Skin epidermis (tissue), 12 donors: ENCODE measurements at regions not wholly inside any gene's neighbourhood (a gene's known extent, or its start where the extent isn't known, plus 50 kb on each side); places are given as distances from the start of the nearest gene placed in this dataset.
"Not testable (repeated sequence)": the region's sequence is repeated elsewhere in the genome, so short reads cannot be mapped to it uniquely, and the experiment has no call there.

ENCODE experiments used
- H3K27ac ChIP-seq, 21 experiments: fragments of 200-600 bp; sonication (generic) in 11 of 21; one replicate each; pipeline ENCODE4 v1.5.0; 2020; ENCODE audit warnings: mild to moderate bottlenecking in 3 of 21, inconsistent platforms in 2 of 21, moderate library complexity in 2 of 21
- H3K4me3 ChIP-seq, 7 experiments: fragments of 200-600 bp; sonication (generic) in 2 of 7; one replicate each; pipeline ENCODE4 v1.5.0; 2020; ENCODE audit warnings: inconsistent platforms in 2 of 7, mild to moderate bottlenecking in 2 of 7, moderate library complexity in 1 of 7

DNA sequence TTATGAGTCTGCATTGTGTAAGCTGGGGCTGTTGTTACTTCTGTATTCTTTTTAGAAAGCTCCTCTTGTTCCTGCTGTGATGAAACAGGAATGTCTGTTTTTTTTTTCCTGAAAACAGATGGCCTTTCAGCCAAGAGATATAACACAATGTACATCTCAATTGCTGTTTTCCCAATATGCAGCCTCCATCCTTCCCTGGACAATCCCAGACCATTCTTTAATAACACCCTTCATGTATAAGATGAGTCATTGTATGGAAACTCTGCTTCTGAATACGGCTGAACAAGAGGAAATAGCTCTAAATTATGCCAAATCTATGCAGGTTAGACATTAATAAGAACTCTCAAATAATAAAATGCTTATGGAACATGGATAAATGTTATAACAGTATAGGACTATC lies 60.2 kb upstream of the LRRC4C start:
- H3K27ac ChIP-seq, result no peak overlapping the region
- no peak overlapping the region for H3K4me3 ChIP-seq

DNA sequence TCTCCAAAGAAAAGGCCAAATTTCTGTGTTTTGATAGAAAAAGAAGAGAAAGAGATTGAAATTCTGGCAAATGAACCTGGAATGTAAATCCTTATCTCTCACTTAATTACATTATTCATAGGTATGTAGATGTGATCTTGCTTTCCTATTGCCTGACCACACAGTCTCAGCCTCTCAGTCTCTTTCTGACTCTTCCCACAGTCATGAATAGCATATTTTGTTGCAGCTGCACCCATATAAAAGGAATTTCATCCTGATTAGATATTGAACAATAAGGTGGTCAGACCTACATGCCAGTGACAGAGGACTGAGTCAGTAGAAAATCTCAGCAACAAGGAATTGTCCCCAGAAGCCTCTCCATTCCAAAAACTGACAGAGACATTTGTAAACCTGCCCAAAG lies 62.9 kb upstream of the LRRC4C start:
- no peak overlapping the region for H3K4me3 ChIP-seq
- H3K27ac ChIP-seq, result no peak overlapping the region

DNA sequence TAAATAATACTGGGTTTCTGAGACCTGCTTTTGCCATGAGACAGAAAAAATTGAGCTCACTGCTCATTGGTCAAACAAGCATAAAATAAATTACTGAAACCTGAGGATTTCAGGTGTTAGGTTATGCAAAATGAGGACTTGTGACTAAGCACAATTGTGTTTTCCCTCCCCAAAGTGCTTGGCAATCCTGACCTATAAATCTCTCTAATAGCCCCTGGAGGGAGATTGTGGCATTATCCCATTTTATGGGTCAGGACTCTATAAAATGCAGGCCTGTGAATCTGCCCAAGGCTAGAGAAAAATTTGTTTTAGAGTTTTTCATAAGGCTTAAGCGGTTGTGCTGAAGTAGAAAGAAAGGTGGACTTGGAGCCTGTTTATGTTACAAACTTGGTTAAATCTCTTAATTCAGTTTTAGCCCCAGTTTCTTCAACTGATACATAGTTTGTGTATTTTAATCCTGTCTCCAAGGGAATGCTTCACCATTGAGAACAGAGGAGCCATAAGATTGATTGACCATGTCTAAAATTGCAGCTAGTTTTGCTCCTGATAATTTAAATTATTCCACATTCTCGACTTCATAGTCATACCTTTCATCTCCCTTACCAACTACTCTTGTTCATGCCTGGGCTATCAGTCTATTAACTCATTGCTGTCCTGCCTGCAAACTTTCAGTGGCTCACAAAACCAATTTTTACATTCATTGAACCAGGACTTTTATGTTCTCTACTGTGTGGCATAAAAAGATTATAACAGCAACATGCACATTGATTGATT lies 63.6 kb upstream of the LRRC4C start:
- Histone ChIP-seq H3K27ac (no peak overlapping the region), H3K4me3 (no peak overlapping the region)

DNA sequence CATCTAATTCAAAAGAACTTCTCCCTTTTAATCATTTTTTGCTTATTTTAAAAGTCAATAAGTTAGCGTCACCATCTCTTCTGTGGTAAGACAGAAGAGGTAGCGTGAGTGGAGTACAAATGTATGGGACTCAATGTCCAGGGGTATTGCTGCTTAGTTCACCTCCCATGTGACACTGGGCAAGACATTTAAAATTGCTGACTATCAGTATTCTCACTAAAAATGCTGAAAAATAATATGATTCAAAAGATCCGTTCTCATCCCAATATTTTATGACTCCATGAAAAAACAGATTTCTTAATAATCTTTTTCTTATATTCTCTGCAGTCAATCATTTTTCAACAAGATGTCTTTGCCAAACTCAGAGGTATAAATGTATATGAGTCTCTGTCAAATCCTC lies 68.1 kb upstream of the LRRC4C start:
- Histone ChIP-seq H3K27ac (no peak overlapping the region), H3K4me3 (no peak overlapping the region)

DNA sequence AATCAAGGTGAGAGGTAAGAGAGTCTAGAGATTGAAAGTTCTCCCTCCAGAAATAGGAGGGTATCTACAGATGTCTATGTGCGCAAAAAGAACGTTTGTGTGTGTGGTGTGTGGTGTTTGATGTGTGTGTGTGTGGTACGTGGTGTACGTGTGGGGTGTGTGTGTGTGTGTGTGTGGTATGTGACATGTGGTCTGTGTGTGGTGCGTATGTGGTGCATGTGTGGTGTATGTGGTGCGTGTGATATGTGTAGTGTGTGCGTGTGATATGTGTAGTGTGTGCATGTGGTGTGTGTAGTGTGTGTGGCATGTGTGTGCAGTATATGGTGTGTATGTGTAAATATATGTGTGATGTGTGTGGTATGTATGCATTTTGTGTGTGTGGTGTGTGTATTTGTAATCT lies 73.0 kb upstream of the LRRC4C start:
- Histone ChIP-seq H3K27ac (no peak overlapping the region), H3K4me3 (no peak overlapping the region)

DNA sequence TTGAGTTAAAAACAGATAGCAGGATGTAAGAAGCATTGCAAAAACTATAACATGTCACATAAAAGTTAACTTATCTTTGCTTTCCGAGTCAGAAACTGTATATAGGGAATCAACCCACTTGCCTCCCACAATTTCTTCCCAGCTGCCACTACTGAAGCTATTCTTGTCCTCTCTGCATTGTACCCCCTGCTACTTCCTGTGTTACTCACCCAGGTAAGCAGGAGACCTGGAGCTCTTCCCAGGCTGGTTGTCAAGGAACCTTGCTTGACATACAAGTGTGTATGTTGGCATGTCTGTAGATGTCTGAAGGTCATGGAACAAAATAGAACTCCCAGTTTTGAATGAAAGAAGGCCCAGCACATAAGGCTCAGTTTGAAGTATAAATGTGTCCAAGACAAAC lies 74.3 kb upstream of the LRRC4C start:
- Histone ChIP-seq H3K4me3 (no peak overlapping the region), H3K27ac (no peak overlapping the region)

DNA sequence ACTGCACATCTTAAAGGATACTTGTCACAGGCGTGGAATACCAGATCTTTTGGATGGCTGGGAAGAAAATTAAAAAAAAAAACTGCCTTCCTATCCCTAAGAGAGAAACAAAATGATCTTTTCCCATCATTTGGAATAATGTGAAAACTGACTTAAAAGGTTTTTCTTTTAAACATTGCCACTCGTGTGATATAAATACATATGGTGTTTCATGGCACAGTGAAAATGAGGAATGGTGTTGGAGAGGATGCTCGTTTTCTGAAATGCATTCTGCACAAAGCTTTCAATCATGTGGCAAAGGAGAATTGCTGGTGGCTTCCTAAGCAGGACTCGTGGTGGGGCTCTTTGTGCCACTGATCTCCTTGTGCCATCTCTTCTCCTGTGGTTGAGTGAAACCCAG lies 74.9 kb upstream of the LRRC4C start:
- Histone ChIP-seq H3K4me3 (no peak overlapping the region), H3K27ac (no peak overlapping the region)

DNA sequence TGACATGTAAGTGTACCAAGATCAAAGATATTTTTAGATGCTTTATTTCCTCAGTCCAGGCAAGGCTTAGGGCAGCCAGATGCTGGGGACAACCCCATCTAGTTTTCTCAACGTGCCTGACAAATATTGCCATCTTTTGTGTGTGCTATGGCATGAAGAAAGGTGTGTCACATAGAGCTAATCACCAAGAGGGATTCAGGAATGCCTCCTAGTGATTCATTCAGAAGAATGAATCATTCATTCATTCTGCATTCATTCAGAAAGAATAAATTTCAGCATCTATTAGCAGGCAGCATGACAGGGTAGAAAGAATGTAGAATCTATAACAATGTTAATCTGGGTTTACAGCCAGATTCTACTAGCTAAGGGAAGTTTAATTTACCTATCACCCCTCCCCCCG lies 75.4 kb upstream of the LRRC4C start:
- Histone ChIP-seq H3K4me3 (no peak overlapping the region), H3K27ac (no peak overlapping the region)

DNA sequence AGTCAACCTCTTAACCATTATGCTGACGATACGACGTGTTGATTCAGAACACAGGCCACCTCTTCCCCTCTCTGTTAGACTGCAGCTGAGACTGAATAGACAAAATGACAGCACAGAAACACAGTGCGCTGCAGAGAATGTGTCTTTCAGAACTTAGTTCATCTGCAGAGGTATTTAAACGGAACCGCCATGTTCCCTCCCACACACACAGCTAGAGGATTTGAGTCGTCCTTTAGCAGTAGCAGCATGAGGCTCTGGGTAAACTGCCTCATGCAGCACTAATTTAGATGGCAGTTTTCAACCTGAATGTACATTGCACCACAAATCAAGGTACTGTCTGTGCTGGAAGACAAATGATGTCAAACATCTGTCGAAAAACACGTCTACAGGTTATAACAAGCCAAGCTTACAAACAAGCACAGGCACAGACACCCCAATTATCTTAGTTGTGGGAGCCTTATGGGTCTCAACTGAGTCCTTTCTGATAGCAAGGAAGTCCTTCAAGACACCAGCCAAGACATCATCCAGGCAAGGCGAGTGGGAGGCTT lies 76.6 kb upstream of the LRRC4C start:
- H3K27ac ChIP-seq, result no peak overlapping the region
- H3K4me3 ChIP-seq, result no peak overlapping the region

DNA sequence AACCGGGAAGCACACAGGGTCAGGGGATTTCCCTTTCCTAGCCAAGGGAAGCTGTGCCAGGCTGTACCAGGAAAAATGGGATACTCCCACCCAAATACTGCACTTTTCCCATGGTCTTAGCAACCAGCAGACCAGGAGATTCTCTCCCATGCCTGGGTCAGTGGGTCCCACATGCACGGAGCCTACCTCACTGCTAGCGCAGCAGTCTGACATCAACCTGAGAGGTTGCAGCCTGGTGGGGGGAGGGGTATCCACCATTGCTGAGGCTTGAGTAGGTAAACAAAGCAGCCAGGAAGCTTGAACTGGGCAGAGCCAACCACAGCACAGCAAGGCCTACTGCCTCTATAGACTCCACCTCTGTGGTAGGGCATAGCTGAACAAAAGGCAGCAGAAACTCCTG lies 85.5 kb upstream of the LRRC4C start:
- H3K4me3 ChIP-seq, H3K27ac ChIP-seq: not testable (repeated sequence)

DNA sequence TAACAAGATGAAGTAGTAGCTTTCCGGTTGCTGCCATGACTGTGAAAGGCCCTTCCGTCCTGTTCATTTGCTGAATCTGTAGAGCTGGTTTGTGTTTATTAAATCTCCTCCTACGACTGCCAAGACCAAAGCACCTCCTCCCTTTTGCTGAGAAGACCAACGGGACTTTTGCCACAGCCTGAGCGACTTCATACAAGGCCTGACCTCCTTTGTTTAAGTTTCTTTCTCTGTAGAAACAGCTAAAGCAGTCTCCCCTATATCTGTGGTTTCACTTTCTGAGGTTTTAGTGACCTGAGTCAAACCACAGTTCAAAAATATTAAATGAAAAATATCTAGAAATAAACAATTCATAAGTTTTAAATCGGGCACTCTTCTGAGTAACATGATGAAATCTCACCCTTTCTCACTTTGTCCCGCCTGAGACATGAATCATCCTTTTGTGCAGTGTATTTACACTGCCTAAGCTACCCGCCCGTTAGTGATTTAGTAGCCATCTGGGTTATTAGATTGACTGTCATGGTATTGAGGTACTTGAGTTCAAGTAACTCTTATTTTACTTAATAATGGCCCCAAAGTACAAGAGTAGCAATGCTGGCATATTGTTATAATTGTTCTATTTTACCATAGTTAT lies 119.1 kb upstream of the LRRC4C start:
- Histone ChIP-seq H3K27ac (no peak overlapping the region), H3K4me3 (no peak overlapping the region)

DNA sequence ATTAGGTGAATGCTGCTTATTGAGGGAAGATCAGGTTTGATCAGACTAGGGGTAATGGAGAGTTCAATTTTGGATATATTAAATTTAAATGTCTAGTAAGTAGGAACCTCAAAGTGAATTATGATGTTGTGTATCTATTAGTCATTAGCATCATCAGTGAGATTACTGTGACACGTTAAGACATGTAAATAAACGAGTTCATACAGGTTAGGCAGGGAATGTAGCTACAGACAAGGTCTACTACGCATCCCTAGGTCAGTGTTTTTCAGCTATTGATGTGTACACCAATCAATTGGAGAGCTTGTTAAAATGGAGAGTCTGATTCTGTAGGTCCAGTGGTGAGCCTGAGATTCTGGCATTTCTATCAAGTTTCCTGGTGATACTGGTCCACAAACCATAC lies 120.1 kb upstream of the LRRC4C start:
- Histone ChIP-seq H3K4me3 (no peak overlapping the region), H3K27ac (no peak overlapping the region)

DNA sequence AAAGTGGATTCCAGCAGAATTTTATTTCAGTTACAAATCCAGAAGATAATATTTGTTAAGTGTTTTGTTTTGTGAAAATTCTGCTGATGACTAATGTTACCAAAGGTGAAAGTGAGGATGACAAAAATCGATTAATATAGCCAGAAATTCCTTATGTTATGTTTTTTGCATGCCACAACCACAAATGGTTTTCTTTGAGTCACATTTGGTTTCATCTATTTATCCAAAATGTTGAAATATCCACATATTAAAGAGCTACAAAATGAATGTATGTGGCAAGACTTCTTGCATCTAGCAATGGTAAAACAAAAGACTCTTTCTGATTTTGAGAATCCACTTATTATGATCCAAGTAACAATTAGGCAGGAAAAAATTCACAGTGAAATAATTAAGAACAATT lies 150.1 kb upstream of the LRRC4C start:
- no peak overlapping the region for H3K27ac ChIP-seq
- H3K4me3 ChIP-seq, result no peak overlapping the region

DNA sequence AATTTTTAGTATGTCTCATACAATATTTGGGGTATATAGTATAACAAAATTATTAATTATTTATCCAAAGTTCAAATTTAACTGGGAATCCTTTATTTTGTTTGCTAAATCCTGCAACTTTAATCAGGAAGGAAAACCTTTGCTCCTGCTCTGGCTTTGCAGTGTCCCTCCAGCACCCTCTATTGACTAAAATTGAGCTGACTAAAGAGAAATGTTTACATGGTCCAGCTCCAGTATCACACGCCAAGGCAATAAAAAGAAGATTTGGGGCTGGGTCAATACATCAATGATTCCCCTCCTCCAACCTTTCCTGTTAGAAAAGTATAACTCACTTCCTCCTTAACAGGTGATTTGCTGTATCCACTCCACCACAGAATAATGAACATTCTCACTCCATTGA lies 153.0 kb upstream of the LRRC4C start:
- Histone ChIP-seq H3K4me3 (no peak overlapping the region), H3K27ac (no peak overlapping the region)

DNA sequence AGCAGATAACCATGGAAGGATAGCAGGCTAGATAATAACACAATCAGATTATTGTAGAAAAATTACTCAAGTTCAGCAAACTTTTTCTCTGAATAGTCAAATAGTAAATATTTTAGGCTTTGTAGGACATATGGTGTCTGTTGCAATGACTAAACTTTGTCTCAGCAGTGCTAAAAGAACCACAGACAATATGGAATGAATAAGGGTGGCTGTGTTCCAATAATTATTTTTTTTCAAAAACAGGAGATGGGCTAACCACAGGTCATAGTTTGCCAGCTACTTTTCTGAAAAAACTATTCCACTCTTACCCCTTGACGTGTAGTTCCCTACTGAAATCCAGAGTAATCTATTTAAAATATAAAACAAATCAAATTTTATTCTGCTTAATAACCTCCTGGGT lies 153.9 kb upstream of the LRRC4C start:
- Histone ChIP-seq H3K4me3 (no peak overlapping the region), H3K27ac (no peak overlapping the region)

DNA sequence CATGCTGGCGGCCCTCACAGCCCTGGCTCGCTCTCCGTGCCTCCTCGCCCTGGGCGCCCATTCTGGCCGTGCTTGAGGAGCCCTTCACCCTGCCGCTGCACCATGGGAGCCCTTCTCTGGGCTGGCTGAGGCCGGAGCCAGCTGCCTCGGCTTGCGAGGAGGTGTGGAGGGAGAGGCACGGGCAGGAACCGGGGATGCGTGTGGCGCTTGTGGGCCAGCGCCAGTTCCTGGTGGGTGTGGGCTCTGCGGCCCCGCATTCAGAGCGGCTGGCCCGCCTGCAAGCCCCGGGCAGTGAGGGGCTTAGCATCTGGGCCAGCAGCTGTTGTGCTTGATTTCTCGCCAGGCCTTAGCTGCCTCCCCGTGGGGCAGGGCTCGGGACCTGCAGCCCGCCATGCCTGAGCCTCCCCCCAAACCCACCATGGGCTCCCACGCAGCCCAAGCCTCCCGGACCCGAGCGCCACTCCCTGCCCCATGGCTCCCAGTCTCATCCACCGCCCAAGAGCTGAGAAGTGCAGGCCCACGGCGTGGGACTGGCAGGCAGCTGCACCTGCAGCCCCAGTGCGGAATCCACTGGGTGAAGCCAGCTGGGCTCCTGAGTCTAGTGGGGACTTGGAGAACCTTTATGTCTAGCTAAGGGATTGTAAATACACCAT lies 163.4 kb upstream of the LRRC4C start:
- no peak overlapping the region for H3K4me3 ChIP-seq
- H3K27ac ChIP-seq, result no peak overlapping the region

DNA sequence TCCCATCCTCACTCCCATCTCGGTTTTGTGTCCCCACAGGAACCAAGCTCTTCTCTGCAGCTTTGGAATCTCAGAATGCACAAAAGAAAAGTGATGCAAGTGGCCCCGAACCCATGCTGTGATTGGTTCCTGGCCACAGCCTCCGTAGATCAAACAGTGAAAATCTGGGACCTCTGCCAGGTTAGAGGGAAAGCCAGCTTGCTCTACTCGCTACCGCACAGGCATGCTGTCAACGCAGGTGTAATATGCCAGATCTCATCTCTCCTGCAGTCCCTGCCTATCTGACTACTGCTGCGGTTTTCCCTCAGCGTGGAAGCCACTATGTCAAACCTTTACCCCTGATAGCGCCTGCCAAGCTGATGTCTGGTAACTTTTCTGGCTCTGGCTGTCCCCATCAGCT lies 200.5 kb upstream of the LRRC4C start:
- no peak overlapping the region for H3K4me3 ChIP-seq
- no peak overlapping the region for H3K27ac ChIP-seq

DNA sequence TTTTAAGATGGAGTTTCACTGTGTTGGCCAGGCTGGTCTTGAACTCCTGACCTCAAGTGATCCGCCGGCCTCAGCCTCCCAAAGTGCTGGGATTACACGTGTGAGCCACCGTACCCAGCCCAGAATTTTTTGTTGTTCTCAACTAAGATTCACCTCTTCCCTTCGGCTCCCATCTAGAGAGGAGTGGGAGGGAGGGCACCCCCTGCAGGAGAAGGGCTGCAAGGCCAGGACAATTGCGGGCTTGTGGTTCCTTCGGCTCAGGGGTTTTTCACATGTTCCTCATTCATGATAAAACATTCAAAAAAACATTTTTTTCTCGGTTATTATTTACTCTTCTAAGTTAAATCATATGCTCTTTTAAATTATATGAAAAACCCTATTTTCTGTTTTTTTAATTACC lies 201.1 kb upstream of the LRRC4C start:
- Histone ChIP-seq H3K4me3 (no peak overlapping the region), H3K27ac (no peak overlapping the region)

DNA sequence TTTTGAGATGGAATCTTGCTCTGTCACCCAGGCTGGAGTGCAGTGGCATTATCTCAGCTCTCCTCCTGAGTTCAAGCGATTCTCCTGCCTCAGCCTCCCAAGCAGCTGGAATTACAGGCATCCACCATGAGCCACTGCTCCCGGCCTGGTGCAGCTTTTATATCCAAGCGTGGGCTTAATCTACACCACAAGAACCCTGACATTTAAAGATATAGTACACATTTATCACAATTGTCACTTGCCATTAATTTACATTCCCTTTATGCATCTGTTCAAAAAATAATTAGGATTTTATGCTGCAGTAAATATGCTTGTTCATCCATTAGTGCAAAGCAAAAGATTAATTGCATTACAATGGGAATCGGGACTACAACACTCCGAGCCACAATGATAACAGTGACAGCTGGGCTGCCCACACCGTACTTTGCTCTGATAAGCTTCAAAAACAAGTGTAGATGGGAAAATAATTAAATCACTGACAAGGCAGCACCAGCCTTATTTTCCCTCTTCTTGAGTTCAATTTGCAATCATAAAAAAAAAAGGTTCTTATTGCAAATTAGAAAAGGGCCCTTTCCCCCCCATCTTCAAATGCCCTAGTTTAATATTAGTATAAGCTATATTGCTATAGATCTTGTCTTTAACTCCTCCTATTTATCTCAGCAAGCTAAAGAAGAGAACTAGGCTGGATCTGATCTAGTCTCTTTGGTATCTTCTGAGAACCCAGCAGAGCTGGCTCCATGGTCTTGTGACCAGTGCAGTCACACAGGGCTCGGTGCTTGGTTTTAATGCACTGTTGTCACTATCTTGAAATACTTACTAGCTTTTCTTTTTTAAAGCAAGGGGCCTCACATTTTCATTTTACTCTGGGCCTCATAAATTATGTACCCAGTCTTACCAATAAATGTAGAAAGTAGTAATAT lies 206.2 kb upstream of the LRRC4C start:
- Histone ChIP-seq H3K27ac (no peak overlapping the region), H3K4me3 (no peak overlapping the region)
